Right lobe of liver (tissue), 4 donors: ENCODE measurements at regions not wholly inside any gene's neighbourhood (a gene's known extent, or its start where the extent isn't known, plus 50 kb on each side); places are given as distances from the start of the nearest gene placed in this dataset.

Experiments used
- CTCF ChIP-seq, 4 donors: fragments of 200-600 bp in 3 of 4; fragments of 450-650 bp in 1 of 4; IDR thresholded peaks; one replicate each; pipeline versions ENCODE4 v1.5.1 to v1.8.0; 2016 to 2022; ENCODE audit warnings: antibody characterized with exemption in 4 of 4, mild to moderate bottlenecking in 2 of 4
- POLR2A ChIP-seq: fragments of 450-650 bp; IDR thresholded peaks from one replicate; pipeline ENCODE4 v1.6.1; 2017; ENCODE audit warnings: antibody characterized with exemption, mild to moderate bottlenecking
- donor health status: DM: no; HTN: no; CAD: no.
- donor health status: DM: no; HTN: no; CAD: no.
- donor health status: DM: no; HTN: yes; CAD: no.

GRCh38 chr10:30114401-30114800, 55.0 kb upstream of the JCAD start:
- TF ChIP-seq CTCF (IDR thresholded peaks at IDR 0.05), result no peak
- TF ChIP-seq POLR2A, result no peak
